ENCODE measurements at regions not wholly inside any gene's neighbourhood (a gene's known extent, or its start where the extent isn't known, plus 50 kb on each side); places are given as distances from the start of the nearest gene placed in this dataset.

DNA sequence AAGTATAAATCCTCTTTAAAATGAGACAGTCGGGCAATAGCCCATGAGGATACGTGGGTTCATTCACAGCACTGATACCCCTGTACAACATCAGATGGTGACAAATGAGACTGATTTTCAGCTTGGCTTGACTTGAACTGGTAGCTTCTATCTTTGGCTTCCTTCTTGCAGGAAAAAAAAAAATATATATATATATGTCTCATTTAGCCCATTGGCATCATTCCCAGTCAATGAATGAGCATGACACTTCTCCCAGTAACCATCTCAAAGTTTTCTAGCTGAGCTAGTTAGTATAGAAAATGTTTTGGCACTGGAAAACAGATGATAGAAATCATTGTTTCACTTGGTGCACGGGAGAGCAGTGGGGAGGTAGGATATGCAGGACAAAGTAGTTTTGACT lies 222.5 kb upstream of the TAS2R1 start:
- TF ChIP-seq POLR2A (IDR thresholded peaks at IDR 0.05), result no peak
- TF ChIP-seq, protein P1, sequence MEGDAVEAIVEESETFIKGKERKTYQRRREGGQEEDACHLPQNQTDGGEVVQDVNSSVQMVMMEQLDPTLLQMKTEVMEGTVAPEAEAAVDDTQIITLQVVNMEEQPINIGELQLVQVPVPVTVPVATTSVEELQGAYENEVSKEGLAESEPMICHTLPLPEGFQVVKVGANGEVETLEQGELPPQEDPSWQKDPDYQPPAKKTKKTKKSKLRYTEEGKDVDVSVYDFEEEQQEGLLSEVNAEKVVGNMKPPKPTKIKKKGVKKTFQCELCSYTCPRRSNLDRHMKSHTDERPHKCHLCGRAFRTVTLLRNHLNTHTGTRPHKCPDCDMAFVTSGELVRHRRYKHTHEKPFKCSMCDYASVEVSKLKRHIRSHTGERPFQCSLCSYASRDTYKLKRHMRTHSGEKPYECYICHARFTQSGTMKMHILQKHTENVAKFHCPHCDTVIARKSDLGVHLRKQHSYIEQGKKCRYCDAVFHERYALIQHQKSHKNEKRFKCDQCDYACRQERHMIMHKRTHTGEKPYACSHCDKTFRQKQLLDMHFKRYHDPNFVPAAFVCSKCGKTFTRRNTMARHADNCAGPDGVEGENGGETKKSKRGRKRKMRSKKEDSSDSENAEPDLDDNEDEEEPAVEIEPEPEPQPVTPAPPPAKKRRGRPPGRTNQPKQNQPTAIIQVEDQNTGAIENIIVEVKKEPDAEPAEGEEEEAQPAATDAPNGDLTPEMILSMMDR (IDR thresholded peaks at IDR 0.05), result no peak
- no peak for TF ChIP-seq EP300 (IDR thresholded peaks at IDR 0.05)
